HS-27A (cell line): ENCODE measurements at regions not wholly inside any gene's neighbourhood (a gene's known extent, or its start where the extent isn't known, plus 50 kb on each side); places are given as distances from the start of the nearest gene placed in this dataset.

ENCODE experiments used
- DNase-seq: peaks from one replicate; pipeline ENCODE4 v3.0.0-alpha.2; 2012; ENCODE audit warnings: low read depth, missing footprints

GRCh38 chr6:160899671-160900430 lies 91.7 kb upstream of the MAP3K4 start:
- DNase-seq = no peak

DNA sequence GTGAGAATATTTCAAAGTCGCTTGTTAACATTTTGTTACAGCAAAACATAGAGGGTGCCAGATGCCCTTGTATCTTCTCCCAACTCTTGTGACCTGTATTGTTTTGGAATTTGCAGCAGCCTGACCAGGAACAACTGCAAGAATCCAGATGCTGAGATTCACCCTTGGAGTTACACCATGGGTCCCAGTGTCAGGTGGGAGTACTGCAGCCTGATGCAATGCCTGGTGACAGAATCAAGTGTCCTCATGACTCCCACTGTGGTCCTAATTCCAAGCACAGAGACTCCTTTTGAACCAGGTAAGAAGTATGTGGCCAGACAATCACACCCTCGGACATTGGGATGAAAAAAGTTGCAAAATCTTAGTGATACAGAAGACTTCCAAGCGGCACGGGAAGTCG lies 79.6 kb upstream of the MAP3K4 start:
- DNase-seq = no peak

DNA sequence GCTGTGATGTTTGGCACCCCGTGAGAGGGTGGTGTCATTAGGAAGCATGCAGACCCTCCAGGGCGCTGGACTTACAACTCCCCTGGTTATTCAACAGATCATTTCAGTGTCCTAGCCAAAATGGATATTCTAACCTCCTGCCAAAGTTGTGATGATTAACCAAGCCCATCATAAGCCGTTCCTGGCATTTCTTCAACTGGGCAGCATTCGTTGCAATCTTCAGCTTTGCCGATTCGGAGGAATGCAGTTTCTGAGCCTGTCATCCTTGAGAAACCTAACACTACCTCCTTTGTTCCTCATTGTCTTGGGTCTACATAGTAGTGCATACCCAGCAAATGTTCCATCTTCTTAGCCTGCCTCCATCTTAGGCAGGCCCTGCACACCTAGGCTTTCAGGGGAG lies 79.2 kb upstream of the MAP3K4 start:
- DNase-seq = no peak

DNA sequence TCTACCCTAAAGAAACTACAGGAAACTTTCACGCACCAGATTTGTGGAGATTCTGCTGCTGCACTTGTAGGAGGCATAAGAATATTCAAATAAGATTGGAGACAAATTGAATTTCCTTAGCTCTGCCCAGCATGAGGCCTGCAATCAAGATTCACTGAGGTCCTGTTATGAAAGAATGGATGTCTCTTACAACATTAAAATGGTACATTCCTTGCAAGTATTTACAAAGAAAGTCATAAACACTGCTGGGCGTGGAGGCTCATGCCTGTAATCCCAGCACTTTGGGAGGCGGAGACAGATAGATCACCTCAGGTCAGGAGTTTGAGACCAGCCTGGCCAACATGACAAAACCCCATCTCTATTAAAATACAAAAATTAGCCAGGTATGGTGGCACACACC lies 74.0 kb upstream of the MAP3K4 start:
- no peak for DNase-seq

DNA sequence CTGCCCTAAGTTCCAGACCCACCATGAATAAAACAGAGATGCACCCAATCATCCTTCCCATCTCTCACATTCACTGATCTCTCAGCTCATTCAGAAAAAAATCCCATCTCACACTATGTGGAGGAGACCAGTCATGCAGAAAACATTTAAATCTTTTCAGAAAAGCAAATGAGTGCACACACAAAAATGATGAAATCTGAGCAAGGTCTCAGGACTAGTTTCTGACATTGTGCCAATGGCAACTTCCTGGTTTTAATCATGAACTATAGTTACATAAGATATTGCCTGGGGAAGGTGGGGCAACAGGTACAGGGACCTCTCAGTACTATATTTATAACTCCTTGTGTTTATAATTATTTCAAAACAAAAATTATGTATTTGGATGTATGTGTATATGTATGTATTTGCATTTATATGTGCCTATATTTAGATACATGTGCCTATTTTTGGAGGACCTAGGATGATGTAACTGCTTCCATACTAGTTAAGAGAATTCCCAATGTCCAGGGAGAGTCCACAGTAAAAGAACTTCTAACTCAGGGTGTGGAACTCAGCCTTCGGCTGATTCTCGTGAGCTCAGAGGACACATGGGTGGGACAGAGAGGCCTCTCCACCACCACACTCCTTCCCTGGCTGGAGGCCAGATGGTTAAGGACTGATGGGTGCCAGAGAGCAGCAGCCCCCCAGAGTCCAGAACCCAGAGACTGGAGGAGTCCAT lies 71.7 kb upstream of the MAP3K4 start:
- DNase-seq = no peak

DNA sequence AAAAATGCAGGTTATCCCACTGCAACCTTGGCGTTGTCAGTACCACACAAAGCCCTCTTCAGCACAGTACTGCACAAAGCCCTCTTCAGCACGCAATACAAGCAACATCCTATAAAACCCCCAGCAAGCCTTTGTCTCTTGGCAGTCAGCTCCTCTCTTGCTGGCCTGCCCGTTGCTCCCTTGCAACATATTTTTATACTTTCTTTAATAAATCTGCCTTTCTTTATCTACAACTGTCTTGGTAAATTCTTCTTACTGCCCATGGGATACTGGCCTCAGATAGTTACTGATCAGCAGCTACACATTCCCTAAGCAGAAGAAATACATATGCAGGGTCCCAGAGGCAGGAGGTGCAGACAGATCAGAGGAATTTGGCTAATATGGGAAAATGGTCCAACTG lies 70.5 kb upstream of the MAP3K4 start:
- DNase-seq = no peak

GRCh38 chr6:160926281-160927276 lies 65.0 kb upstream of the MAP3K4 start:
- DNase-seq = no peak

DNA sequence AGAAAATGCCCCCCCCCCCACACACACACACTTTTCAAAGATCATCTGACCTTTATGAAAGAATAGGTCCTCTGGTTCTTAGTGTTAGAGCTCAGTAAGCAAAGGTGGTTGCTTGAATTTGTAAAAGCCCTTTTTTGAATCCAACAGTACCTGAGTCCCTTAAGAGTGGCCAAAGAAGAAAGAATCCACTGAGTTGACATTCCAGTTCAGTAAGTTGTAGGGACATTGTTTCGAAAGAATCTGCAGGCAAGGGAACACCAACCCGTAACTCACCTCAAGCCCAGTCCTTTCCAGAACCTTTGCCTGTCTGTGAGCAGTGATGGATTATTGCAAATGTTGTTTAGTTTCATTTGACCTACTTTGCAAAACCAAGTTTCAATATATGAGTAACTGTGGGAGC lies 64.2 kb upstream of the MAP3K4 start:
- DNase-seq = no peak

GRCh38 chr6:160929361-160929760 lies 62.2 kb upstream of the MAP3K4 start:
- DNase-seq = no peak

DNA sequence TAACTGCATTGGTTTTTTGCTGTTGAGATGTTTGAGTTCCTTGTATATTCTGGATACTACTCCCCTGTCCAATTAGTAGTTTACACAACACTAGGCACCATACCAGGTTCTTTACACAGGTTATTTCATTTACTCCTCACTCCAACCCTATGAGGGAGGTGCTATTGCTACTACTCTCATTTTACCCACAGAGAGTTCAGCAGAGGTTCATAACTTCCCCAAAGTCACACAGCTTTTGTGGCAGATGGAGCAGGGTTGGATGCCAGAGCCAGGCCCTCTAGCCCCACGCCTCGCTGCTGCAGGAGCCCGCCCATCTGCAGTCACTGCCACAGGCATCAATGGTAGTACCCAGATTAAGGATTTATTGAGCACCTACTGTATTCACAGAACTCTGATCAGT lies 61.7 kb upstream of the MAP3K4 start:
- DNase-seq = no peak

GRCh38 chr6:160930547-160931377 lies 60.8 kb upstream of the MAP3K4 start:
- peak; percentile 5 for DNase-seq

DNA sequence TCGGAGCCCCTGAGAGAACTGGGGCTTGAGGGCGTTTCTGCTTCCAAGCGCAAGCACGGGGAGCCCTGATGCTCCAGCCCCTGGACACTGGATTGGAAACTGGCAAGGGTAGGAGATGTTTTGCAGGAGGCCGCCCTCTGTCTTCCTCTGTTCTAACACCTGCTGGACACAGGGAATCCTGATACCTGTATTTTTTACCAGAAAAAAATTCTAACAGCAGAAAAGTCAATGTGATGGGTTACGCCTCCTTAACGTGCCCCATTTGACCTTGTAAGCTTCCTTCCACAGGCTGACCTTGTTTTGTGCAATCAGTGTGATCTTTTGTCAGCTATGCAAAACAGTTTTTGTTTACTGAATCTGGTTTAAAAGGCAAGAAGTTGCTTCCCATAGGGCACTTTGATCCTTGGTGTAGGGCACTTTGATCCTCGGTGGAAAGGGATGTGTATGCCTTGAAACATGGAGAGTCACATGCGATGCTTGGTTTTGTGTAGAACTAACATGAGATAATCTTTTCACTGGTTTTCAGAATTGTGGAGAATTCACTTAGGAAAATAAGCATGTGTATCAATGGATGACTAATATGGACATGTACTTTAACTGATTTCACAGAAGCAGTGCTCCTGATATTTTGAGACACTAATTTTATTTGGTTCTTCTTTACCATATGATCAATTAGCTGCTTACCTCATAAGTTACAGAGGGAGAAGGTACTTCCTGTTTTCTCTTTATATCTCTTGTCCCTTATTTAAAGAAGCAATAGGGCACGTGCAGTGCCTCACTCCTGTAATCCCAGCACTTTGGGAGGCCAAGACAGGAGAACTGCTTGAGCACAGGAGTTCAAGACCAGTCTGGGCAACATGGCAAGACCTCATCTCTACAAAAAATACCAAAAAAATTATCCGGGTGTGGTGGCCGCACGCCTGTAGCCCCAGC lies 59.9 kb upstream of the MAP3K4 start:
- DNase-seq = no peak

- DNase-seq = no peak
These were observed 58.3 kb upstream of the MAP3K4 start for GRCh38 chr6:160933256-160933655.

GRCh38 chr6:160934157-160934556 lies 57.4 kb upstream of the MAP3K4 start:
- DNase-seq = no peak

- no peak for DNase-seq
These were observed 51.4 kb upstream of the MAP3K4 start for GRCh38 chr6:160940197-160940596.
